Esophagus squamous epithelium (tissue), 4 donors: ENCODE measurements at regions not wholly inside any gene's neighbourhood (a gene's known extent, or its start where the extent isn't known, plus 50 kb on each side); places are given as distances from the start of the nearest gene placed in this dataset.

Experiments
- CTCF ChIP-seq, 6 experiments: fragments of 450-650 bp in 4 of 6; fragments of 200-600 bp in 2 of 6; sonication (generic) in 2 of 6; IDR thresholded peaks; one replicate each; pipeline ENCODE4 v1.5.1; 2016 to 2019; ENCODE audit warnings: antibody characterized with exemption in 6 of 6, mild to moderate bottlenecking in 4 of 6, moderate library complexity in 4 of 6
- POLR2A ChIP-seq, 4 donors: fragments of 450-650 bp; IDR thresholded peaks; one replicate each; pipeline ENCODE4 v1.6.1; 2017; ENCODE audit warnings: antibody characterized with exemption in 4 of 4, mild to moderate bottlenecking in 4 of 4, moderate library complexity in 3 of 4

GRCh38 chr3:187522890-187523289 is 147.3 kb downstream of the SST start:
- TF ChIP-seq CTCF (IDR thresholded peaks at IDR 0.05), result no peak
- TF ChIP-seq POLR2A (IDR thresholded peaks at IDR 0.05), result no peak
